Endothelial cell of umbilical vein (primary cell): ENCODE measurements at regions not wholly inside any gene's neighbourhood (a gene's known extent, or its start where the extent isn't known, plus 50 kb on each side); places are given as distances from the start of the nearest gene placed in this dataset.

ENCODE experiments used
- BruUV-seq: library from RNA; stranded (reverse); fragments of 400-500 nt; replicated peaks from 2 replicates; lab custom pipeline; 2021; lab: Mats Ljungman, UMichigan
- CTCF ChIA-PET: fragments of 300-600, 350-600 bp; sonication (Branson Sonifier 250); formaldehyde crosslinking; loops from one replicate; lab custom pipeline; 2021; ENCODE audit warnings: antibody characterized with exemption, inconsistent platforms; lab: Charles Lee
- POLR2A ChIA-PET: fragments of 300-600, 350-600 bp; sonication (Branson Sonifier 250); formaldehyde crosslinking; loops from one replicate; lab custom pipeline; 2021; ENCODE audit warnings: antibody characterized with exemption, inconsistent platforms; lab: Charles Lee
- DNase-seq: peaks from one replicate; pipeline ENCODE4 v3.0.0-alpha.2; 2011; ENCODE audit warnings: low read depth, low spot score
- FAIRE-seq: peaks from 2 replicates; lab custom pipeline; 2011; peaks lifted over from hg19 to GRCh38; lab: Jason Lieb, UNC
- H2AFZ ChIP-seq: 2 replicates; pipeline ENCODE4 v1.6.0; 2012; ENCODE audit warnings: low read depth, low read length, control low read depth, inconsistent platforms
- H3K27ac ChIP-seq: 2 replicates; pipeline ENCODE4 v1.5.1; 2011; ENCODE audit warnings: low read depth, mild to moderate bottlenecking, control low read depth, low read length, moderate library complexity; ENCODE audit not compliant: insufficient read depth
- H3K27me3 ChIP-seq, 2 experiments: 2 replicates each; pipeline versions ENCODE4 v1.6.0 to v1.6.1; 2011; ENCODE audit warnings: low read length in 2 of 2, mixed read lengths in 1 of 2; ENCODE audit not compliant: control insufficient read depth in 2 of 2, insufficient read depth in 2 of 2
- H3K36me3 ChIP-seq, 2 experiments: 2 replicates in 1 of 2; 3 replicates in 1 of 2; pipeline ENCODE4 v1.5.1; 2011; ENCODE audit warnings: low read length in 2 of 2, mild to moderate bottlenecking in 1 of 2, moderate library complexity in 1 of 2; ENCODE audit not compliant: control insufficient read depth in 2 of 2, insufficient read depth in 2 of 2; ENCODE audit errors: extremely low read depth in 1 of 2
- H3K4me1 ChIP-seq: 3 replicates; pipeline ENCODE4 v1.5.1; 2011; ENCODE audit warnings: mild to moderate bottlenecking, low read length; ENCODE audit not compliant: control insufficient read depth, insufficient read depth; ENCODE audit errors: extremely low read depth
- H3K4me2 ChIP-seq: 2 replicates; pipeline ENCODE4 v1.6.1; 2011; ENCODE audit warnings: low read length, control low read depth, mixed read lengths; ENCODE audit not compliant: insufficient read depth
- H3K4me3 ChIP-seq, 3 experiments: fragments of 200-600 bp in 1 of 3; sonication (generic), shearing (Covaris generic) in 1 of 3; replicated peaks in 1 of 3; 2 replicates each; pipeline ENCODE4 v1.5.1; 2011 to 2016; ENCODE audit warnings: control low read depth in 3 of 3, low read length in 3 of 3, mild to moderate bottlenecking in 2 of 3, inconsistent platforms in 1 of 3, low read depth in 1 of 3, moderate library complexity in 1 of 3; ENCODE audit not compliant: insufficient read depth in 1 of 3
- H3K79me2 ChIP-seq: 2 replicates; pipeline ENCODE4 v1.6.0; 2012; ENCODE audit warnings: low read length, inconsistent platforms; ENCODE audit not compliant: control insufficient read depth, insufficient read depth
- H3K9ac ChIP-seq: replicated peaks from 2 replicates; pipeline ENCODE3; 2011; ENCODE audit warnings: low read length, control low read depth; ENCODE audit not compliant: insufficient read depth; ENCODE audit errors: extremely low read depth
- H3K9me1 ChIP-seq: replicated peaks from 3 replicates; pipeline ENCODE4 v1.6.0; 2011; ENCODE audit warnings: mild to moderate bottlenecking, low read length; ENCODE audit not compliant: control insufficient read depth, insufficient read depth; ENCODE audit errors: extremely low read depth
- H3K9me3 ChIP-seq: replicated peaks from 2 replicates; pipeline ENCODE4 v1.5.1; 2012; ENCODE audit warnings: low read length, inconsistent platforms; ENCODE audit not compliant: control insufficient read depth, insufficient read depth
- H4K20me1 ChIP-seq: replicated peaks from 2 replicates; pipeline ENCODE3; 2011; ENCODE audit warnings: mild to moderate bottlenecking, low read length; ENCODE audit not compliant: control insufficient read depth, insufficient read depth; ENCODE audit errors: extremely low read depth
- CTCF ChIP-seq, 2 donors: IDR thresholded peaks; 1 replicate in 1 of 2; 2 replicates in 1 of 2; pipeline ENCODE4 v1.5.1; 2011; ENCODE audit warnings: low read length in 2 of 2, mild to moderate bottlenecking in 2 of 2, moderate library complexity in 2 of 2, control low read depth in 1 of 2, inconsistent platforms in 1 of 2, low read depth in 1 of 2; ENCODE audit not compliant: insufficient read depth in 1 of 2; ENCODE audit errors: extremely low read depth in 1 of 2
- EZH2 ChIP-seq: IDR thresholded peaks from 2 replicates; pipeline ENCODE4 v1.6.1; 2012; ENCODE audit warnings: borderline replicate concordance, low read depth, mild to moderate bottlenecking, moderate library complexity, low read length, inconsistent platforms; ENCODE audit not compliant: severe bottlenecking
- FOS ChIP-seq: IDR thresholded peaks from 2 replicates; pipeline ENCODE4 v1.6.1; 2011; ENCODE audit warnings: mild to moderate bottlenecking, low read length, moderate library complexity, borderline replicate concordance; ENCODE audit not compliant: insufficient read depth
- GATA2 ChIP-seq: IDR thresholded peaks from 2 replicates; pipeline ENCODE4 v1.7.0; 2011; ENCODE audit warnings: low read depth, mild to moderate bottlenecking, moderate library complexity, mixed read lengths, low read length; ENCODE audit not compliant: insufficient read length, insufficient read depth
- JUN ChIP-seq: IDR thresholded peaks from 2 replicates; pipeline ENCODE4 v1.6.1; 2011; ENCODE audit warnings: borderline replicate concordance, low read depth; ENCODE audit not compliant: insufficient read length, insufficient read depth
- MYC ChIP-seq: IDR thresholded peaks from one replicate; pipeline ENCODE4 v1.6.1; 2011; ENCODE audit warnings: mild to moderate bottlenecking, low read depth, low read length
- POLR2A ChIP-seq: IDR thresholded peaks from 2 replicates; pipeline ENCODE4 v1.6.1; 2012; ENCODE audit warnings: low read depth, mild to moderate bottlenecking, control low read depth, low read length
- POLR2AphosphoS5 ChIP-seq: IDR thresholded peaks from 2 replicates; pipeline ENCODE4 v1.6.1; 2012; ENCODE audit warnings: low read depth, mild to moderate bottlenecking, control low read depth, low read length, moderate library complexity; ENCODE audit not compliant: insufficient read depth
- dilution Hi-C: fragments of 300-500 bp; cut with MboI; formaldehyde crosslinking; loops from one replicate; pipeline ENCODE4 v1.15.0; 2019; ENCODE audit warnings: low sequenced_read_pairs; ENCODE audit not compliant: extremely low pct_ligation_motif_present
- intact Hi-C: fragments of 100-400 bp; cut with micrococcal nuclease; formaldehyde crosslinking; loops from one replicate; pipeline ENCODE4 v1.10.0; 2022
- TF ChIP-seq, protein P1 (sequence below): IDR thresholded peaks from 2 replicates; pipeline ENCODE4 v1.6.1; 2011; ENCODE audit not compliant: insufficient read depth, insufficient read length

- ChIA-PET CTCF (interaction anchor here (3.0 kb wide), 1 partner anchor 1188 kb away, joined by 13 read pairs; no protein-coding TSS in a partner anchor), POLR2A (no interaction called here)
- Histone ChIP-seq H4K20me1 (no peaks in the 10 kb centered on the region), H3K4me1 (no peaks in the 10 kb centered on the region), H3K4me3 (no peak overlapping the region), H3K9me3 (no peaks in the 10 kb centered on the region), H3K36me3 (no peaks in the 10 kb centered on the region), H3K9me1 (no peaks in the 10 kb centered on the region), H3K27ac (no peak overlapping the region), H3K79me2 (no peaks in the 10 kb centered on the region), H3K27me3 (peaks cover 0 to 2% of the 10 kb centered on the region in 2 experiments), H3K4me2 (no peak overlapping the region), H2AFZ (no peak overlapping the region), H3K9ac (no peak overlapping the region)
- FAIRE-seq = no peak
- TF ChIP-seq FOS = no peak
- TF ChIP-seq JUN = no peak
- TF ChIP-seq GATA2 = no peak
- TF ChIP-seq, protein P1, sequence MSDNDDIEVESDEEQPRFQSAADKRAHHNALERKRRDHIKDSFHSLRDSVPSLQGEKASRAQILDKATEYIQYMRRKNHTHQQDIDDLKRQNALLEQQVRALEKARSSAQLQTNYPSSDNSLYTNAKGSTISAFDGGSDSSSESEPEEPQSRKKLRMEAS = no peak
- no peak for TF ChIP-seq POLR2AphosphoS5
- TF ChIP-seq EZH2 = no peak
- no peak for TF ChIP-seq CTCF (IDR thresholded peaks at IDR 0.05; ENCODE audit: extremely low read depth in 1 of 2, insufficient read depth in 1 of 2, low read depth in 1 of 2, low read length in 2 of 2)
- TF ChIP-seq MYC = no peak
- no peak for TF ChIP-seq POLR2A
- intact Hi-C loops = loop anchor here (10.0 kb wide), 1 partner anchor 1247 kb away; no protein-coding TSS in a partner anchor
- BruUV-seq = no TSS peak
- DNase-seq = no peak
- dilution Hi-C loops = no loop called here
Measured at GRCh38 chr1:222452031-222452430, 95.9 kb downstream of the HHIPL2 start.
